Activated naive CD4-positive, alpha-beta T cell treated with anti-CD3 and anti-CD28 coated beads for 36 hours (primary cell): ENCODE measurements at regions not wholly inside any gene's neighbourhood (a gene's known extent, or its start where the extent isn't known, plus 50 kb on each side); places are given as distances from the start of the nearest gene placed in this dataset.

Experiments used
- CTCF ChIA-PET: fragments of 350-600 bp; sonication (Branson Sonifier 250); formaldehyde crosslinking; loops from one replicate; lab custom pipeline; 2021; ENCODE audit warnings: antibody characterized with exemption; lab: Charles Lee
- DNase-seq: peaks from one replicate; pipeline ENCODE4 v3.0.0-alpha.2; 2020
- H3K27ac Mint-ChIP-seq: one replicate; pipeline ENCODE4 v1.8.0; 2021; ENCODE audit warnings: mild to moderate bottlenecking, mixed read lengths
- H3K27me3 Mint-ChIP-seq: one replicate; pipeline ENCODE4 v1.8.0; 2021; ENCODE audit warnings: low read depth, mixed read lengths
- H3K36me3 Mint-ChIP-seq: one replicate; pipeline ENCODE4 v1.8.0; 2021; ENCODE audit warnings: low read depth, mixed read lengths
- H3K4me1 Mint-ChIP-seq: one replicate; pipeline ENCODE4 v1.8.0; 2021; ENCODE audit warnings: low read depth, mixed read lengths
- H3K4me3 Mint-ChIP-seq: one replicate; pipeline ENCODE4 v1.8.0; 2021; ENCODE audit warnings: mild to moderate bottlenecking, moderate library complexity, mixed read lengths
- H3K9me3 Mint-ChIP-seq: one replicate; pipeline ENCODE4 v1.8.0; 2021; ENCODE audit warnings: mixed read lengths
- intact Hi-C: fragments of 100-400 bp; cut with micrococcal nuclease; formaldehyde crosslinking; loops from one replicate; pipeline ENCODE4 v1.15.1; 2023

DNA sequence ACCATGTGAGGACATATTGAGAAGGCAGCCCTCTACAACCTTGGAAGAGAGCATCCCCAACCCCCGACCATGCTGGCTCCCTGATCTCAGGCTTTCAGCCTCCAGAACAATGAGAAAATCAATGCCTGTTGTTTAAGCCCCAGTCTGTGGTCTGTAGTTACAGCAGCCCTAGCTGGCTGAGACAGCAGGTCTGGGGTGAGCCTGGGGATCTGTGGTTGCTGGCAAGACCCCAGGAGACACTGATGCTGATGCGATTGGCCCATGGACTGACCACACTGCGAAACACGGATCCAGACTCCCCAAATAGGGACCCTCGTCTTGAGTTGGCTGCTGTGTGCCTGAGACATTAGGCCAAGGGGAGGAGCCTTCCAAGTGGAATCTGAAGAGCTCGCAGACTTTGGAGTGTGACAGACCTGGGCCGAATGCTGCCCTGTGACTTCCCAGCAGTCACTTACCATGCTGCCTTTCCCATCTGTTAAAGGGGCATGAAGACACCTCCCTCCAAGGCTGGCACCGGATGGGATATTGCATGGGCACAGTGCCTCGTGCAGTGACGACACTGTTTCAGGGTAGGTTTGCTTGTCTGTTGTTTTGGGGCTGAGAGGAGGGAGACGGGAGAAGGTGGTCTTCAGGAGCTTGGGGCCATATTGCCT, 147.8 kb upstream of the RPL38 start:
- Mint-ChIP-seq H3K27me3 (peaks cover 25% of the 10 kb centered on the region), H3K27ac (no peak overlapping the region), H3K4me3 (no peak overlapping the region), H3K9me3 (no peaks in the 10 kb centered on the region), H3K4me1 (no peaks in the 10 kb centered on the region), H3K36me3 (no peaks in the 10 kb centered on the region)
- intact Hi-C loops = no loop called here
- CTCF ChIA-PET = no interaction called here
- DNase-seq = no peak

DNA sequence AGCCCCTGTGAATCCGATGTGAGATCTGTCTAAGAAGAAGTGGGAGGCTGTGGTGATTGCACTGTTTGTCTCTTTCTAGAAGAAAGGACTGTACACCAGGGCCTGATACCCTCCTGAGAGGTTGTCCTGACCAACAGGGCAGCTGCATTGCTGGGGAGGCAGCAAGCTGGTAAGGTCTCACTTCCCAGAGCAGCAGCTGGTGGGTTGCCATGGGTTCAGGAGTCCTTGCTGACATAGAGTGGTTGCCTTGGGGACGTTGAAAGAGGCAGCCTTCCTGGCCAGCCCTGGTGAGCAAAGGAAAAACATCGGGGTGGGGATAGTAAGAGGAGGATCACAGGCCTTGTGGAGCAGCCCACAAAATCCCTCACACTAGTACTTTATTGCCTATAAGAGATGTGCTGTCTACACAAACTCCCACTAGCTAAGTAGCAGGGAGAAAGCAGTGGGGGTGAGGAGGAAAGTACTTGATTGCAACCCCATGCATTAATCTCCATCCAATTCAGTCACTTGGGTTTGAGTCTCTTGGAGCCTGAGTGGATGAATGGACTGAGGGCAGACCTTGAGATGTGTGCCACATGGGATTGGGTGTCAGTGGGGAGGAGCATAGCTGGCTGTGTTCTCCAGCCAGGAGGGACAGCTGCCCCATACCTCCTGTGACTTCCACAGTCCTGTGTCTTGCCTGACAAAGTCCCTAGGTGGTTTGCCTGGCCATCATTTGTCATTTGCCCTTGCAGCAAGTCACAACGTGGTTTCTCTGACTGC, 143.8 kb upstream of the RPL38 start:
- no peak overlapping the region for H3K4me3 Mint-ChIP-seq
- no peaks in the 10 kb centered on the region for H3K9me3 Mint-ChIP-seq
- no peak for DNase-seq
- peaks cover 12% of the 10 kb centered on the region for H3K27me3 Mint-ChIP-seq
- no peaks in the 10 kb centered on the region for H3K36me3 Mint-ChIP-seq
- intact Hi-C loops = no loop called here
- H3K4me1 Mint-ChIP-seq = no peaks in the 10 kb centered on the region
- no peak overlapping the region for H3K27ac Mint-ChIP-seq
- CTCF ChIA-PET = interaction anchor here (1.5 kb wide), 1 partner anchor 17 kb away, joined by 4 read pairs; no protein-coding TSS in a partner anchor

DNA sequence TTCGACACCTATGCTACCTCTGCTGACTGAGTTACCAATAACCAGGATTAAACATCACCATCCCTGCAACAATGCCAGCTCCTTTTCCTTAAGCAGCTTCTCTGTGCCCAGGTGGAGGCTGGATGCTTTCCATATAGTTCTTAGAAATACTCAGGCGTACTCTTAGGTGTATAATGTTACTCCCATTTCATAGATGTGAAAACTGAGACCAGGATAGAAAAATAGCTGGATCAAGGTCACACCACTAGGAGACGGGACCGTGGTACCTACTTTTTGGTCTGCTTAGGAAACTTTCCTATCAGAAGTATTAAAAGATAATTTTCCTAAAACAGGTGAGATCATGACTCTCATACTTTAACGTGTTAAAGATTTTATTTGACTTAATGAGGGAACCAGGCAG, 141.7 kb upstream of the RPL38 start:
- H3K27me3 Mint-ChIP-seq = peaks cover 6% of the 10 kb centered on the region
- H3K4me1 Mint-ChIP-seq = no peaks in the 10 kb centered on the region
- no peak for DNase-seq
- H3K36me3 Mint-ChIP-seq = no peaks in the 10 kb centered on the region
- intact Hi-C loops = no loop called here
- H3K27ac Mint-ChIP-seq = no peak overlapping the region
- H3K4me3 Mint-ChIP-seq = no peak overlapping the region
- CTCF ChIA-PET = no interaction called here
- H3K9me3 Mint-ChIP-seq = no peaks in the 10 kb centered on the region

DNA sequence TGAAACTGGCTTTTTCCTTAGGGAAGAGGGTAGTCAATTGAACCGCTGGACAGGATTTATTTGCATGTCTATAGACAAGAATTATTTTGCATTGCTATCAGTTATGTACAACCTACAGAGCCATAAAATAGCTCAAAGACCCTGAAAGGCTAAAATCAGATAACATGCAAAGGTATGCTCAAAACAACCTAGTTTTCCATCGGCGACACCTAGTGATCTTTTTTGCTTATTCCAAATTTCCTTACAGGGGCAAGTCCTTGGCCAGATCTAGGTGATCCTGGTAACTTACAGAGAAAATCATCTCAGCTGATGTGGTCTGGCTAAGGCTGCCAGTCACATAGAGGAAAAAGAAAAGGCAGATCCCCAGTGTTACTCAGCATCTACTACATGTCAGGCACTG, 141.2 kb upstream of the RPL38 start:
- Mint-ChIP-seq H3K36me3 (no peaks in the 10 kb centered on the region), H3K9me3 (no peaks in the 10 kb centered on the region), H3K27ac (no peak overlapping the region), H3K4me1 (no peaks in the 10 kb centered on the region), H3K27me3 (peaks cover 3% of the 10 kb centered on the region), H3K4me3 (no peak overlapping the region)
- CTCF ChIA-PET = no interaction called here
- no peak for DNase-seq
- intact Hi-C loops = no loop called here

DNA sequence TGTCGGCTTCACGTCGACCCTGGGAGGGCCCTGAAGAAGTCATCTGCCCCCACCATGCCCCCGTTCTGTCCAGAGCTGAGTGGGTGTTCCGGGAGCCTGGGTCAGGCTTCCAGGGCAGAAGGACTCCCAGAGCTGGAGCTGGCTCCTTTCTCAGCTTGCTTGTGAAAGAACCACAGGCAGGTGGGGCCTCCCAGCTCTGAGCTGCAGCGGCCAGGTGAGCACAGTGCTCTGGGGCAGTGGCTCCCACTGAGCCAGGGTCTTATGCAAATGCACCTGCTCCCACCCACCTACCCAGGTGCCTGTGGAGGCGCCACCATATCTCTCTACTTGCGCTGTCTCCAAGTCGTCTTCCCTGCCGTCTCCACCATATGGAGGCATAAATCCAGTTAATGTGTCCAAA, 140.0 kb upstream of the RPL38 start:
- no peak for DNase-seq
- CTCF ChIA-PET = interaction anchor here (0.6 kb wide), 1 partner anchor 362 kb away, joined by 3 read pairs; no protein-coding TSS in a partner anchor
- Mint-ChIP-seq H3K4me1 (no peaks in the 10 kb centered on the region), H3K36me3 (no peaks in the 10 kb centered on the region), H3K27ac (no peak overlapping the region), H3K4me3 (no peak overlapping the region), H3K9me3 (no peaks in the 10 kb centered on the region), H3K27me3 (peaks cover 2% of the 10 kb centered on the region)
- intact Hi-C loops = no loop called here

DNA sequence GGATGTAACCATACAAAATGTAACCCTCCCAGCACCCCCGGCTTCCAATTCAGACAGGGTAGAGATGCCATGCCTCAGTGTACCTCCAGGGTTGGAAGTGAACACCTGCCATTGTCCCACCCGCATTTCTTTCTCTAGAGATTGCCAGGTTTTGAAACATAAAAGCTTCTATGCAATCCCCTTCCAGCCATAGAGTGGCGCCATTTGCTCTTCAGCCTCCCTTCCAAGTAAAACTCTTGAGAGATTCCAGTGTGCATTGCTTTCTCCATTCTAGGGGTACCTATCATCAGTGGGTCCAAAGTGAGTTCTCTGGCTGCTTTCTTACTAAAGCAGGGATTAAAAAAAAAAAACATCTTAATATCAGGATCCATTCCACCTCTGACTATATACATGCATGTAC, 133.1 kb upstream of the RPL38 start:
- Mint-ChIP-seq H3K4me1 (no peaks in the 10 kb centered on the region), H3K9me3 (no peaks in the 10 kb centered on the region), H3K36me3 (no peaks in the 10 kb centered on the region), H3K27me3 (no peaks in the 10 kb centered on the region), H3K27ac (no peak overlapping the region), H3K4me3 (no peak overlapping the region)
- no peak for DNase-seq
- CTCF ChIA-PET = no interaction called here
- intact Hi-C loops = no loop called here

DNA sequence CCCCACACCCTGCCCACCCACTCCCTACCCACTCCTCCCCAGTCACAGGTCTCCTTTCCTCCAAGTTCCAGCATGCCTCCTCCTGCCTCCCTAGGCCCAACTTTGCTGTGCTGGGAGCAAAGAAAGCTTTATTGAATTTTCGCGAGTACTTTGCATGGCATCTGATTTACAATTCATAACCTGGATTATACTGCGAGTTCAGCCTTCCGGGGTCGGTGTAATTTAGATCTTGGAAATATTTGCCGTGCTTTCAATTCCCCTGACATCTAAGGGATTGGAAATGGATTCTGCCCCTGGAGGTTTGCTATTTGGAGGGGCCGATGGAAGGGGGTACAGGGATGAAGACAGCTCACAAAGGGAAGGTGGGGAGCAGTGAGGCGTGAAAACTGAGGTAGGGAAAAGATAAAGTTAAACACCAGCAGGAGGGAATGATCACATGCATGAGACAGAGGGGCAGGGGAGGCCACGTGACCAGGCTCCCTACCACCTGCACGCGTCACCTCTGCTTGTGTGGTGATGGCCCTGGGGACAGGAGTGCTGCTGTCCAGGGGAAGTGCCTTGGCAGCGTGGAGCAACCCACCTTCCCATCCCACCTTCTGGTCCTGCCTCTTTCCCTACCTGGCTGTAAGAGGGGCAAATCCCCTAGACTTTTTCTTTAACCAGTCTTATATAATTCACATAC, 132.3 kb upstream of the RPL38 start:
- CTCF ChIA-PET = no interaction called here
- Mint-ChIP-seq H3K27me3 (no peaks in the 10 kb centered on the region), H3K36me3 (no peaks in the 10 kb centered on the region), H3K4me1 (no peaks in the 10 kb centered on the region), H3K27ac (no peak overlapping the region), H3K9me3 (no peaks in the 10 kb centered on the region), H3K4me3 (no peak overlapping the region)
- intact Hi-C loops = no loop called here
- DNase-seq = no peak

DNA sequence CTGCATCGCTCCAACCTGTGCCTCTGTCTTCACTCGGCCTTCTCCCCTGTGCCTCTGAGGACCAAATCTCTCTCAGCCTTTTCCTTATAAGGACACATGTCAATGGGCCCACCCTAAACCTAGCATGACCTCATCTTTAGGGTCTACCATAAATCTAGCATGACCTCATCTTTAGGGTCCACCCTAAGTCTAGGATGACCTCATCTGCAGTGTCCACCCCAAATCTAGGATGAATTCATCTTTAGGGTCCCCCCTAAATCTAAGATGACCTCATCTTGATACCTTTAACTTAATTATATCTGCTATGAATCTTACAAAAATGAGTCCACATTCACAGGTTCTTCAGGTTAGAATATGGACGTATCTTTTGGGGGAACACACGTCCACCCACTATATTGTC, 131.1 kb upstream of the RPL38 start:
- H3K36me3 Mint-ChIP-seq = no peaks in the 10 kb centered on the region
- no peaks in the 10 kb centered on the region for H3K9me3 Mint-ChIP-seq
- no peak overlapping the region for H3K4me3 Mint-ChIP-seq
- intact Hi-C loops = no loop called here
- no peak for DNase-seq
- H3K27me3 Mint-ChIP-seq = no peaks in the 10 kb centered on the region
- CTCF ChIA-PET = no interaction called here
- no peak overlapping the region for H3K27ac Mint-ChIP-seq
- H3K4me1 Mint-ChIP-seq = no peaks in the 10 kb centered on the region

DNA sequence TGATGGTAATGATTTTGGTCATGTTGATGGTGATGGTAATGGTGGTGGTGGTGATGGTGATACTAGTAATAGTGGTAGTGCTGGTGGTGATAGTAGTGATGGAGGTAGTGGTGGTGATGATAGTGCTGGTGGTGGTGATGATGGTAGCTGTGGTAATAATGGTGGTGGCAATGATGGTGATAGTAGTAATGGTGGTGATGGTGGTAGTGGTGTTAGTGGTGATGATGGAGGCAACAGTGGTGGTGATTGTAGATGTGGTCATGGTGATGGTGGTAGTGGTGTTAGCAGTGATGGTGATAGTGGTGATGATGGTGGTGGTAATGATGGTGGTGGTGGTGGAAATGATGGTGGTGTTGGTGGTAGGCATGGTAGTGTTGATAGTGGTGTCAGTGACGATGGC, 127.0 kb upstream of the RPL38 start:
- no peaks in the 10 kb centered on the region for H3K36me3 Mint-ChIP-seq
- H3K4me3 Mint-ChIP-seq = no peak overlapping the region
- H3K27me3 Mint-ChIP-seq = peaks cover 2% of the 10 kb centered on the region
- H3K27ac Mint-ChIP-seq = no peak overlapping the region
- no peaks in the 10 kb centered on the region for H3K9me3 Mint-ChIP-seq
- H3K4me1 Mint-ChIP-seq = no peaks in the 10 kb centered on the region
- intact Hi-C loops = no loop called here
- CTCF ChIA-PET = no interaction called here
- DNase-seq = no peak

DNA sequence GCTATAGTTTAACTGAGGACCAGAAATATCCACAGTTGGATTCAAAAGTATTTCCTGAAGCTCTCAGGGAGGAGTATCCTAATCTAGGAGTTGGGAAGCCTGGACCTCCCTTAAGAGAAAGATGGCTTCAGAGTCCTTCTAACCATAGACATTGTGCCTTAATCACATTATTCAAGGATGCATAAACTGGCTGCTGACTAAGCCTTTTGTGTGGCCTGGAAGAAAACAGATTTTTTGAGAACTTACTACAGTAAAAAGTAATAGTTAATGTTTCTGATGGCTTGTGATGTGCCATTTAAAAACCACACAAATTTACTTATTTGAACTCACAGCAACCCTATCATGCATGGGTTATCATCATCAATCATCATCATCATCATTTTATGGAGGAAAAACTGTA, 126.2 kb upstream of the RPL38 start:
- no peaks in the 10 kb centered on the region for H3K9me3 Mint-ChIP-seq

DNA sequence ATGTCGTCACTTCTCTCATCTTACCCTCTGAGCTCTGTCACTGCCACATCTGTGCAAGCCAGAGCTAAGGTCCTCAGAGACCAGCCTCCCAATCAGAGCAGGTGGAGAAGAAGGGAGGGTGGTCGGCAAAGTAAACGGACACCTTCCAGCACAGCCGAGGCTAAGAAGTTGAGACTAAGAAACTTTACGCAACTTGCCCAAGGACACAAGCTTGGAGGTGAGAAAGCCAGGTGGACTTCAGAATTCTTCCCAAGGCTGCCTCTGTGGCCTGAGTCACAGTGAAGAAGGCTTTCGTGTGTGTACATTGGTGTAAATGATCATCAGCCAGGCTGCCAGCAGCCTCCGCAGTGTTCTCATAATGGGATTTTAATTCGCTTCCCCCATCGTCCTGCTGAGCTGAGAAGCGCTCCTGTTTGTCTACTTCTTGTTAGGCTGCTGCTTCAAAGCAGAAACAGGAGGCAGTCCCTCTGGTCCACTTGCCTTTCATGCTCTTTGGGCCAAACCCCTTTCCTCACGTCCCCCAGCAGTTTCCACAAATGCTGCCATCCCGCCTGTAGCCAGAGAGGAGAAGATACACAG, 125.0 kb upstream of the RPL38 start:
- Mint-ChIP-seq H3K27me3 (peaks cover 4% of the 10 kb centered on the region), H3K27ac (no peak overlapping the region), H3K4me1 (no peaks in the 10 kb centered on the region), H3K4me3 (no peak overlapping the region), H3K9me3 (no peaks in the 10 kb centered on the region), H3K36me3 (no peaks in the 10 kb centered on the region)
- CTCF ChIA-PET = no interaction called here
- intact Hi-C loops = no loop called here
- DNase-seq = no peak

More for the DNA sequence above, 126.2 kb upstream of the RPL38 start:
- DNase-seq = no peak
- Mint-ChIP-seq H3K27me3 (peaks cover 4% of the 10 kb centered on the region), H3K4me3 (no peak overlapping the region), H3K27ac (no peak overlapping the region), H3K36me3 (no peaks in the 10 kb centered on the region), H3K4me1 (no peaks in the 10 kb centered on the region)
- intact Hi-C loops = no loop called here
- CTCF ChIA-PET = no interaction called here

DNA sequence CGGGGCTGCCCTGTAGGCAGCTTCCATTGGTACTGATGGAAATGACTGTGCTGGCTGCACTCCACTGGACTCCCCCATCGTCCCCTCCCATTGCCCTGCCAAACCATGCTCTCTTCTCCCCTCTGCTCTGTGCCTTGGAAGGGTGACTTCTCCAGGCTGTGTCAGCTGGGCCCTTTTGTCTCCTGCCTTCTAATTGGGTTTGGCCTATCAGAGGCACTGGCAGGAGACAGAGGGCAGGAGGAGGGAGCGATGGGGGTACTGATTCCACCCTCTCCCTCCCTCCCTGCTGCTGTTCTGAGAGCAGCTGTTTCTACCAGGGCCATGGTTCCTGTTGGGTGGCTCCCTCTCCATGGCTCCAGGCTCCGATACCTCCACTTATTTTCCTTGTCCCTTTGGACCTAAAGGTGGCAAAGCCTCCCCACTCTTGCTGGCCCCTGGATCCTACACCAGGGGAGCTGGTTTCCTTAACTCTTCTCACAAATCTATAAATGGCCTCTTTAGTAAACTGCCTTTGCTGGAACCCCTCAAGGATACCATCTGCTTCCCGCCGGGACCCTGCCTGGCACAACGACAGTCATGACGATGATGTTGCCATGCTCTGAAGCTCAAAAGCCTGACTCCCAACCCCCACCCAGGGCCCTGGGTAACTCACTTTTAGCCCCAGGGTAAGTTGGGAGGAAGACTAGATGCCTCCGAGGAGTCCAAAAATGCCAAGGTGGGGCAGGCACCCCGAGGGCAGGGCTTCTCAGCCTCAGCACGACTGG, 123.8 kb upstream of the RPL38 start:
- Mint-ChIP-seq H3K4me1 (no peaks in the 10 kb centered on the region), H3K27ac (no peak overlapping the region), H3K9me3 (no peaks in the 10 kb centered on the region), H3K4me3 (no peak overlapping the region), H3K27me3 (peaks cover 4% of the 10 kb centered on the region), H3K36me3 (no peaks in the 10 kb centered on the region)
- no peak for DNase-seq
- CTCF ChIA-PET = no interaction called here
- intact Hi-C loops = no loop called here
